ENCODE measurements at regions not wholly inside any gene's neighbourhood (a gene's known extent, or its start where the extent isn't known, plus 50 kb on each side); places are given as distances from the start of the nearest gene placed in this dataset.
A peak's percentile ranks its signal among the peaks of the same experiment; 100 is the strongest.

DNA sequence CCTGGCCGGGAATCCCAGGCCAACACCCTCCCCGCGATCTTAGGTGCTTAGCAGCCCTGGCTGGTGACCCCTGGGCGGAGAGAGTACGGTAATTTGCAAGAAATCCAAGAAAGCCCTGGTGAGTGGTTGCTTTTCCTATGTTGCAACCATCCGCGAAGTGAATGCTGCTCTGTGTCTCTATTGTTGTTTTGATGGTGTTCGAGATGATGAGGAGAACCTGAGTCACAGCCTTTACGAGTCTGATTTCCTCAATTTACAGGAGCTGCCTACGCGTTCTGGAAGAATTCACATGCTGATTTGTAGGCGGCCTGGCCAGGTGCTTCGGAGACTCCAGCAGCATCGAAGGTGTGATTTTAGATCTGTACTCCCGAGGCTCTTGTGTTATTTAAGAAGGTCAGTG is 63.3 kb downstream of the TMEM235 start:
- dilution Hi-C loops (cut with HindIII; ENCODE audit: low sequenced_read_pairs, unreplicated experiment) (no loop called here), in situ Hi-C loops (cut with MboI; ENCODE audit: low sequenced_read_pairs) (loop anchor here (5.0 to 10.0 kb wide), 2 partner anchors 63 to 130 kb away; no protein-coding TSS in a partner anchor), intact Hi-C loops (cut with micrococcal nuclease) (no loop called here)
- no peak overlapping the region for H3K56ac ChIP-seq (ENCODE audit: extremely low read depth, insufficient read depth, low read length)
- H3K4me1 ChIP-seq (ENCODE audit: control insufficient read depth, insufficient read depth, low read length): peaks cover 4% of the 10 kb centered on the region; the same call in 1 of the 2 replicates
- H3K23ac ChIP-seq (ENCODE audit: low read depth, low read length): no peak overlapping the region
- peak overlapping the region; percentile 17 for H2AFZ ChIP-seq (replicated peaks; ENCODE audit: low read length, poor library complexity)
- no peak overlapping the region for H3K4me3 ChIP-seq (ENCODE audit: insufficient read depth, low read depth, low read length)
- H4K8ac ChIP-seq (ENCODE audit: low read depth in 2 of 2, low read length in 2 of 2): no peak overlapping the region
- no peaks in the 10 kb centered on the region; the same call in 1 of the 2 replicates for H4K20me1 ChIP-seq (ENCODE audit: insufficient read depth, low read length)
- no peak overlapping the region for H4K91ac ChIP-seq (ENCODE audit: insufficient read depth, low read depth, low read length)
- POLR2A ChIA-PET (ENCODE audit: unreplicated experiment): no interaction called here
- ATAC-seq (ENCODE audit: low read depth): no peak
- H3K79me1 ChIP-seq (ENCODE audit: low read depth in 1 of 2, low read length in 2 of 2): peaks cover 0 to 4% of the 10 kb centered on the region in 2 experiments; a peak in 1 of 4 replicates
- peak; percentile 54 for DNase-seq
- no peak overlapping the region for H2AK9ac ChIP-seq (replicated peaks; ENCODE audit: low read depth, low read length, poor library complexity)
- no peak overlapping the region for H2BK20ac ChIP-seq (ENCODE audit: low read depth, low read length)
- H3K4me2 ChIP-seq (ENCODE audit: low read depth, low read length): no peak overlapping the region
- H2BK15ac ChIP-seq (ENCODE audit: low read depth, low read length): no peak overlapping the region
- H3K27me3 ChIP-seq (ENCODE audit: control insufficient read depth, insufficient read depth, low read length): no peaks in the 10 kb centered on the region
- CTCF ChIA-PET: no interaction called here
- no peaks in the 10 kb centered on the region for H3K9me3 ChIP-seq (ENCODE audit: control insufficient read depth, insufficient read depth, low read length)
- no peak overlapping the region for H4K5ac ChIP-seq (ENCODE audit: low read depth, low read length)
- no peak overlapping the region for H3K9ac ChIP-seq (ENCODE audit: low read depth, low read length)
- no peak overlapping the region for H2AK5ac ChIP-seq (ENCODE audit: low read depth, low read length)
- peaks cover 3% of the 10 kb centered on the region for H3K9me1 ChIP-seq (ENCODE audit: insufficient read depth, low read length)
- no peak overlapping the region for H3K27ac ChIP-seq (ENCODE audit: insufficient read depth, low read length)
- H3K36me3 ChIP-seq (ENCODE audit: control insufficient read depth, insufficient read depth, low read length): no peaks in the 10 kb centered on the region
- no peak overlapping the region for H3K14ac ChIP-seq (replicated peaks; ENCODE audit: low read depth, low read length)
- no peak overlapping the region for H3K4ac ChIP-seq (ENCODE audit: low read depth, low read length)
- WGBS, 2 experiments (ENCODE audit: extremely low coverage in 2 of 2, insufficient read length in 1 of 2): 80% methylated on average over 2 of the region's 15 CpGs; no CpG with 5 or more reads in 1 of the 2 experiments
- BruUV-seq (replicated peaks): no TSS peak
- peak; percentile 62; the same call in 1 of the 2 replicates for TF ChIP-seq CEBPB (IDR thresholded peaks at IDR 0.05; ENCODE audit: low read depth, low read length)
- no peak for TF ChIP-seq MXI1 (IDR thresholded peaks at IDR 0.05; ENCODE audit: borderline replicate concordance, low read depth, low read length)
- H2BK5ac ChIP-seq (ENCODE audit: low read depth, low read length, poor library complexity, severe bottlenecking): no peak overlapping the region
- no peak overlapping the region for H3K18ac ChIP-seq (ENCODE audit: low read depth, low read length)
- H2BK120ac ChIP-seq (ENCODE audit: low read depth, low read length): no peak overlapping the region

Data from IMR-90 (cell line).